Left ventricle myocardium inferior (tissue), 1 donor: ENCODE measurements at regions not wholly inside any gene's neighbourhood (a gene's known extent, or its start where the extent isn't known, plus 50 kb on each side); places are given as distances from the start of the nearest gene placed in this dataset.

ENCODE experiments used
- DNase-seq: peaks from one replicate; pipeline ENCODE4 v3.0.0-alpha.2; 2020
- H3K27ac ChIP-seq: fragments of 200-600 bp; replicated peaks from 2 replicates; pipeline ENCODE4 v1.8.0; 2021
- H3K27me3 ChIP-seq: fragments of 200-600 bp; 2 replicates; pipeline ENCODE4 v1.8.0; 2021; ENCODE audit warnings: low read depth
- H3K36me3 ChIP-seq: fragments of 200-600 bp; 2 replicates; pipeline ENCODE4 v1.8.0; 2021
- H3K4me1 ChIP-seq: fragments of 200-600 bp; 2 replicates; pipeline ENCODE4 v1.8.0; 2021
- H3K4me3 ChIP-seq: fragments of 200-600 bp; 2 replicates; pipeline ENCODE4 v1.8.0; 2021; ENCODE audit warnings: mild to moderate bottlenecking, moderate library complexity
- H3K9me3 ChIP-seq: fragments of 200-600 bp; replicated peaks from 2 replicates; pipeline ENCODE4 v1.8.0; 2021
- intact Hi-C: fragments of 100-400 bp; cut with micrococcal nuclease; formaldehyde crosslinking; loops from one replicate; pipeline ENCODE4 v1.11.0; 2022
- TF ChIP-seq, protein P1 (sequence below): fragments of 200-600 bp; IDR thresholded peaks from 2 replicates; pipeline ENCODE4 v1.8.0; 2021; ENCODE audit warnings: antibody characterized with exemption, mild to moderate bottlenecking, borderline replicate concordance
- donor health status: DM: no; HTN: yes; CAD: no; lungs with severe emphysema.

DNA sequence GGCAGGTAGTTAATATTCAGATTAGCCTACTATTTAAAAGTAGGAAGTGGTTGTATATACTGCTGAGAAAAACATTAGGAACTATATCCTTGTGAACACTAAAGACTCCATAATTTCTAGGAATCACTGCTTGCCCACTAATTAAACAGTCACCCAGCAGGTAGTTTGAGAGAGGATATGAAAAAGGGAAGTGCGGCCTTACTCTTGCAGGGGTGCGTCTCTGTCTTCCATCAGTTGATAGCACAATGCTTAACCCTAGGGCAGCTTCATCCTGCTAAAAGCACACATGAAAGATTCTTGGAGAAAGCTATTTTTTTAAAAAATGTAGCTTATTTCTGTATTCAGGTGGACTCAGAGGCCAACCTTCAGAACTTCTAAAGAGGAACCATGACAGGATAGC, 53.1 kb upstream of the ATP5MC3 start:
- intact Hi-C loops = no loop called here
- H3K4me1 ChIP-seq = no peaks in the 10 kb centered on the region
- H3K36me3 ChIP-seq = no peaks in the 10 kb centered on the region
- DNase-seq = no peak
- TF ChIP-seq, protein P1, sequence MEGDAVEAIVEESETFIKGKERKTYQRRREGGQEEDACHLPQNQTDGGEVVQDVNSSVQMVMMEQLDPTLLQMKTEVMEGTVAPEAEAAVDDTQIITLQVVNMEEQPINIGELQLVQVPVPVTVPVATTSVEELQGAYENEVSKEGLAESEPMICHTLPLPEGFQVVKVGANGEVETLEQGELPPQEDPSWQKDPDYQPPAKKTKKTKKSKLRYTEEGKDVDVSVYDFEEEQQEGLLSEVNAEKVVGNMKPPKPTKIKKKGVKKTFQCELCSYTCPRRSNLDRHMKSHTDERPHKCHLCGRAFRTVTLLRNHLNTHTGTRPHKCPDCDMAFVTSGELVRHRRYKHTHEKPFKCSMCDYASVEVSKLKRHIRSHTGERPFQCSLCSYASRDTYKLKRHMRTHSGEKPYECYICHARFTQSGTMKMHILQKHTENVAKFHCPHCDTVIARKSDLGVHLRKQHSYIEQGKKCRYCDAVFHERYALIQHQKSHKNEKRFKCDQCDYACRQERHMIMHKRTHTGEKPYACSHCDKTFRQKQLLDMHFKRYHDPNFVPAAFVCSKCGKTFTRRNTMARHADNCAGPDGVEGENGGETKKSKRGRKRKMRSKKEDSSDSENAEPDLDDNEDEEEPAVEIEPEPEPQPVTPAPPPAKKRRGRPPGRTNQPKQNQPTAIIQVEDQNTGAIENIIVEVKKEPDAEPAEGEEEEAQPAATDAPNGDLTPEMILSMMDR = no peak
- H3K27ac ChIP-seq = no peak overlapping the region
- H3K4me3 ChIP-seq = no peak overlapping the region
- H3K27me3 ChIP-seq = no peaks in the 10 kb centered on the region
- H3K9me3 ChIP-seq = peaks cover 6% of the 10 kb centered on the region

DNA sequence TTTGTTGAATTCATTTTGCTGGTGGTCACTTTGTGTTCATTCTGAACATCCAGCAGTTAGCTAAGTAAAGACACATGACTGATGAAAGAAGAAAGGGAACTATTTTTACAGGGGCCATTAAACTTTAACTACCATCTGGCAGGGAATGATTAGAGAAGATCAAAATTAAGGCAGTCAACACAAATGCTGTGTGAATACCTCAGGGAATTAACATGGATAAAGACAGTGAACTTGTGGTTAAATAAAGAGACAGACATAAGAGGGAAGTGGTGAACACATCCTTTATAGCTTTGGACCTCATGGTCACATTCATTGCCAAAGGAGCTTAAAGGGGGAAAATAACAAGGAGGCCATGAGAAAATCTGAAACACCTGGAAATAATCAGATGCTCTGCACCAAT, 52.6 kb upstream of the ATP5MC3 start:
- TF ChIP-seq, protein P1 = no peak
- H3K4me1 ChIP-seq = no peaks in the 10 kb centered on the region
- intact Hi-C loops = no loop called here
- H3K27me3 ChIP-seq = no peaks in the 10 kb centered on the region
- H3K36me3 ChIP-seq = no peaks in the 10 kb centered on the region
- H3K4me3 ChIP-seq = no peak overlapping the region
- peaks cover under 1% of the 10 kb centered on the region for H3K9me3 ChIP-seq
- no peak for DNase-seq
- H3K27ac ChIP-seq = no peak overlapping the region

DNA sequence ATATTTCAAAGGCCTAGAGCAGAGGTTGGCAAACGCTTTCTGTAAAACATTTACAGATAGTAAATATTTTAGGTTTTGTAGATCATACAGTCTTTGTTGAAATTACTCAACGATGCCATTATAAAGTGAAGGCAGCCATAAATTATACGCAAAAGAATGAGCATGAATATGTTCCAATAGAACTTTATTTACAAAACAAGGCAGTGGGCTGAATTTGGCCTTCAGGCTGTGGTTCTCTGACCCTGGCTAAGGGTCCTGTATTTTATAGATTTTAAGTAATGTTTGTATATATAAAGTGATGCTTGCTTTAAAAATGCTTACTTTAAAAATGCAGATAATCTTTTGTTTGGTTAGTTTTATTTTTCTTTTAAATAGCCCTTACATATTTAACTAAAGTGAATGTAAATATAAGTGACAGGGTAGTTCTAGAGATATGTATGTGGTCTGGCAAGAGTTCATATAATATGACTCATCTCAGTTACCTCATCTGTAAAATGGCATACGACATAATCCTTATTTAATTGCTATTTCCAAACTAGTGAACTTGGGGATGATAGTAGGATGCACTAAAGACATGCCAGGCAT, 51.7 kb upstream of the ATP5MC3 start:
- no peak for DNase-seq
- H3K36me3 ChIP-seq = no peaks in the 10 kb centered on the region
- H3K27ac ChIP-seq = no peak overlapping the region
- TF ChIP-seq, protein P1 = no peak
- no peak overlapping the region for H3K4me3 ChIP-seq
- intact Hi-C loops = no loop called here
- no peaks in the 10 kb centered on the region for H3K4me1 ChIP-seq
- H3K27me3 ChIP-seq = no peaks in the 10 kb centered on the region
- no peaks in the 10 kb centered on the region for H3K9me3 ChIP-seq
